ENCODE measurements at regions not wholly inside any gene's neighbourhood (a gene's known extent, or its start where the extent isn't known, plus 50 kb on each side); places are given as distances from the start of the nearest gene placed in this dataset.

GRCh38 chr3:24945563-24945962 is 450.9 kb upstream of the THRB start:
- no peak for TF ChIP-seq ZBTB49 (tag by site-specific recombination; IDR thresholded peaks at IDR 0.05; ENCODE audit: low read depth)
- TF ChIP-seq ZNF274 (IDR thresholded peaks at IDR 0.05; ENCODE audit: low read length): no peak
- no peak for TF ChIP-seq ZNF274 (tag by site-specific recombination; IDR thresholded peaks at IDR 0.05; ENCODE audit: borderline replicate concordance)
- no peak for TF ChIP-seq YY2 (tag by site-specific recombination; IDR thresholded peaks at IDR 0.05)
- TF ChIP-seq ZNF324 (tag by site-specific recombination; IDR thresholded peaks at IDR 0.05): no peak
- no peak for TF ChIP-seq MEIS1 (CRISPR knock-in tag; IDR thresholded peaks at IDR 0.05; ENCODE audit: borderline replicate concordance)
- no peak for TF ChIP-seq YY1 (tag by site-specific recombination; IDR thresholded peaks at IDR 0.05)
- no peak for TF ChIP-seq ZNF76 (tag by site-specific recombination; IDR thresholded peaks at IDR 0.05; ENCODE audit: borderline replicate concordance, low read depth)
- no peak for TF ChIP-seq CTCF (tag by site-specific recombination; IDR thresholded peaks at IDR 0.05)
- TF ChIP-seq ZNF658 (tag by site-specific recombination; IDR thresholded peaks at IDR 0.05): no peak
- TF ChIP-seq ATF2 (tag by site-specific recombination; IDR thresholded peaks at IDR 0.05; ENCODE audit: low read depth): no peak

Data from HEK293 (cell line).